Right lobe of liver (tissue), 6 donors: ENCODE measurements at regions not wholly inside any gene's neighbourhood (a gene's known extent, or its start where the extent isn't known, plus 50 kb on each side); places are given as distances from the start of the nearest gene placed in this dataset.
A peak's percentile ranks its signal among the peaks of the same experiment; 100 is the strongest.
"Not testable (repeated sequence)": the region's sequence is repeated elsewhere in the genome, so short reads cannot be mapped to it uniquely, and the experiment has no call there.

ENCODE experiments used
- ATAC-seq, 4 donors: fragments of 200-7000 bp; cut with Tn5 transposase; one replicate each; pipeline ENCODE4 v1.9.1; 2020; ENCODE audit warnings: mild to moderate bottlenecking in 4 of 4, moderate library complexity in 4 of 4
- DNase-seq, 3 donors: peaks; one replicate each; pipeline ENCODE4 v3.0.0-alpha.2; 2020
- H3K27ac ChIP-seq, 3 donors: fragments of 200-600 bp; one replicate each; pipeline ENCODE4 v1.8.0; 2022
- H3K27me3 ChIP-seq, 2 donors: fragments of 200-600 bp; one replicate each; pipeline ENCODE4 v1.8.0; 2022
- H3K36me3 ChIP-seq, 4 donors: fragments of 200-600 bp; sonication (generic) in 1 of 4; one replicate each; pipeline versions ENCODE4 v1.5.1 to v1.8.0; 2017 to 2022; ENCODE audit warnings: control low read depth in 1 of 4
- H3K4me1 ChIP-seq, 4 donors: fragments of 200-600 bp; sonication (generic) in 1 of 4; one replicate each; pipeline versions ENCODE4 v1.5.1 to v1.8.0; 2017 to 2022; ENCODE audit warnings: control low read depth in 1 of 4
- H3K4me3 ChIP-seq, 3 donors: fragments of 200-600 bp; one replicate each; pipeline ENCODE4 v1.8.0; 2022
- H3K9me3 ChIP-seq, 4 donors: fragments of 200-600 bp; sonication (generic) in 1 of 4; one replicate each; pipeline versions ENCODE4 v1.5.1 to v1.8.0; 2017 to 2022; ENCODE audit warnings: control low read depth in 1 of 4
- CTCF ChIP-seq, 4 donors: fragments of 200-600 bp in 3 of 4; fragments of 450-650 bp in 1 of 4; IDR thresholded peaks; one replicate each; pipeline versions ENCODE4 v1.5.1 to v1.8.0; 2016 to 2022; ENCODE audit warnings: antibody characterized with exemption in 4 of 4, mild to moderate bottlenecking in 2 of 4
- POLR2A ChIP-seq: fragments of 450-650 bp; IDR thresholded peaks from one replicate; pipeline ENCODE4 v1.6.1; 2017; ENCODE audit warnings: antibody characterized with exemption, mild to moderate bottlenecking
- WGBS: methylation state at CpG from one replicate; pipeline ENCODE4 v1.1.6; 2018; ENCODE audit warnings: low coverage, low lambda C conversion rate; ENCODE audit not compliant: insufficient coverage; ENCODE audit errors: missing lambda C conversion rate; 5-methylcytosine and 5-hydroxymethylcytosine counted together
- intact Hi-C, 2 donors: fragments of 100-400 bp; cut with DNase I; formaldehyde crosslinking; loops; one replicate each; pipeline versions ENCODE4 v1.11.2 to v1.14.1; 2022
- donor health status: DM: no; HTN: yes; CAD: no.
- donor health status: DM: no; HTN: no; CAD: no.
- donor health status: DM: no; HTN: no; CAD: no.
- donor health status: DM: no; HTN: yes; CAD: no.
- donor health status: DM: no; HTN: yes; CAD: no.

GRCh38 chr13:94795292-94795691 lies 82.9 kb upstream of the SOX21 start:
- Histone ChIP-seq H3K9me3 (no peaks in the 10 kb centered on the region), H3K4me1 (no peaks in the 10 kb centered on the region), H3K27ac (no peak overlapping the region), H3K4me3 (no peak overlapping the region), H3K36me3 (no peaks in the 10 kb centered on the region), H3K27me3 (no peaks in the 10 kb centered on the region)
- TF ChIP-seq POLR2A (no peak), CTCF (IDR thresholded peaks at IDR 0.05) (no peak)
- no peak for ATAC-seq
- DNase-seq = no peak
- intact Hi-C loops = no loop called here
- 80% methylated on average over 7 of the region's 7 CpGs for WGBS

- H3K9me3 ChIP-seq, H3K4me1 ChIP-seq, intact Hi-C loops, DNase-seq, H3K36me3 ChIP-seq, H3K4me3 ChIP-seq, ATAC-seq, H3K27me3 ChIP-seq, H3K27ac ChIP-seq: not testable (repeated sequence)
- 77% methylated on average over 2 of the region's 2 CpGs for WGBS
These were observed 73.9 kb upstream of the SOX21 start for GRCh38 chr13:94786246-94786645.

- 89% methylated on average over 6 of the region's 6 CpGs for whole genome bisulfite sequencing
- Histone ChIP-seq H3K4me1 (peaks cover 0 to 20% (median 0%) of the 10 kb centered on the region in 4 donors), H3K27ac (no peak overlapping the region), H3K27me3 (no peaks in the 10 kb centered on the region), H3K4me3 (no peak overlapping the region), H3K9me3 (no peaks in the 10 kb centered on the region), H3K36me3 (no peaks in the 10 kb centered on the region)
- ATAC-seq (no peak), DNase-seq (no peak)
- intact Hi-C loops = no loop called here
- TF ChIP-seq POLR2A (no peak), CTCF (IDR thresholded peaks at IDR 0.05) (no peak)
These were observed 71.7 kb upstream of the SOX21 start for GRCh38 chr13:94784066-94784465.

- ATAC-seq (no peak), DNase-seq (no peak)
- Histone ChIP-seq H3K27ac (no peak overlapping the region), H3K4me1 (peaks cover 0 to 20% (median 0%) of the 10 kb centered on the region in 4 donors), H3K27me3 (no peaks in the 10 kb centered on the region), H3K9me3 (no peaks in the 10 kb centered on the region), H3K4me3 (no peak overlapping the region), H3K36me3 (no peaks in the 10 kb centered on the region)
- intact Hi-C loops = no loop called here
- 100% methylated on average over 3 of the region's 3 CpGs for WGBS
- no peak for TF ChIP-seq POLR2A
- TF ChIP-seq CTCF (IDR thresholded peaks at IDR 0.05) = no peak
These were observed 71.1 kb upstream of the SOX21 start for GRCh38 chr13:94783489-94783888.

GRCh38 chr13:94780421-94780820 lies 68.1 kb upstream of the SOX21 start:
- intact Hi-C loops = no loop called here
- Histone ChIP-seq H3K27me3 (no peaks in the 10 kb centered on the region), H3K9me3 (no peaks in the 10 kb centered on the region), H3K36me3 (no peaks in the 10 kb centered on the region), H3K4me3 (no peak overlapping the region), H3K27ac (no peak overlapping the region), H3K4me1 (peaks cover 0 to 20% (median 0%) of the 10 kb centered on the region in 4 donors)
- ATAC-seq = peak; percentile 33 to 83 (median 78)
- peak in 2 of 3 donors; percentile 31 to 63 for DNase-seq
- 48% methylated on average over 4 of the region's 4 CpGs for WGBS
- TF ChIP-seq CTCF (IDR thresholded peaks at IDR 0.05) = no peak
- no peak for TF ChIP-seq POLR2A
